IMR-90 (cell line): ENCODE measurements at regions not wholly inside any gene's neighbourhood (a gene's known extent, or its start where the extent isn't known, plus 50 kb on each side); places are given as distances from the start of the nearest gene placed in this dataset.

ENCODE experiments used
- ATAC-seq: fragments of 200-7000 bp; cut with Tn5 transposase; 2 replicates; pipeline ENCODE4 v1.9.1; 2020; ENCODE audit warnings: low read depth, mild to moderate bottlenecking, moderate library complexity
- BruUV-seq: library from RNA; stranded (reverse); fragments of 400-500 nt; replicated peaks from 2 replicates; lab custom pipeline; 2021; lab: Mats Ljungman, UMichigan
- CTCF ChIA-PET: fragments of 300-600 bp; formaldehyde crosslinking; extraction: SDS; loops from one replicate; lab custom pipeline; 2021; ENCODE audit warnings: antibody characterized with exemption; lab: Yijun Ruan, JAX
- POLR2A ChIA-PET: fragments of 300-600 bp; sonication (Branson Sonifier 250); formaldehyde crosslinking; loops from one replicate; lab custom pipeline; 2022; ENCODE audit warnings: antibody characterized with exemption; ENCODE audit not compliant: unreplicated experiment; lab: Charles Lee
- DNase-seq: peaks from one replicate; pipeline ENCODE4 v3.0.0; 2013
- H2AFZ ChIP-seq: replicated peaks from 2 replicates; pipeline ENCODE3; 2013; ENCODE audit warnings: low read length, mild to moderate bottlenecking; ENCODE audit not compliant: poor library complexity
- H2AK5ac ChIP-seq: 2 replicates; pipeline ENCODE4 v1.6.1; 2013; ENCODE audit warnings: low read depth, low read length, inconsistent platforms
- H2AK9ac ChIP-seq: replicated peaks from 2 replicates; pipeline ENCODE3; 2013; ENCODE audit warnings: mild to moderate bottlenecking, low read depth, low read length, moderate library complexity; ENCODE audit not compliant: poor library complexity
- H2BK120ac ChIP-seq: 2 replicates; pipeline ENCODE4 v1.6.1; 2013; ENCODE audit warnings: low read depth, low read length, inconsistent platforms
- H2BK15ac ChIP-seq: 3 replicates; pipeline ENCODE4 v1.6.1; 2013; ENCODE audit warnings: low read depth, low read length, inconsistent platforms
- H2BK20ac ChIP-seq: 2 replicates; pipeline ENCODE4 v1.6.1; 2013; ENCODE audit warnings: low read depth, mild to moderate bottlenecking, inconsistent platforms, low read length, moderate library complexity
- H2BK5ac ChIP-seq: 2 replicates; pipeline ENCODE4 v1.6.1; 2013; ENCODE audit warnings: mild to moderate bottlenecking, low read depth, low read length, inconsistent platforms; ENCODE audit not compliant: poor library complexity, severe bottlenecking
- H3K14ac ChIP-seq: replicated peaks from 2 replicates; pipeline ENCODE4 v1.6.1; 2013; ENCODE audit warnings: low read depth, low read length, inconsistent platforms
- H3K18ac ChIP-seq: 2 replicates; pipeline ENCODE4 v1.6.1; 2013; ENCODE audit warnings: low read depth, low read length, control low read depth
- H3K23ac ChIP-seq: 2 replicates; pipeline ENCODE4 v1.6.1; 2013; ENCODE audit warnings: low read depth, low read length, inconsistent platforms
- H3K27ac ChIP-seq: 2 replicates; pipeline ENCODE4 v1.5.1; 2013; ENCODE audit warnings: mild to moderate bottlenecking, control low read depth, low read length; ENCODE audit not compliant: insufficient read depth
- H3K27me3 ChIP-seq: 2 replicates; pipeline ENCODE4 v1.6.1; 2013; ENCODE audit warnings: low read length; ENCODE audit not compliant: control insufficient read depth, insufficient read depth
- H3K36me3 ChIP-seq: 2 replicates; pipeline ENCODE4 v1.6.1; 2013; ENCODE audit warnings: low read length, mixed read lengths; ENCODE audit not compliant: control insufficient read depth, insufficient read depth
- H3K4ac ChIP-seq: 2 replicates; pipeline ENCODE4 v1.6.1; 2013; ENCODE audit warnings: low read depth, low read length, inconsistent platforms
- H3K4me1 ChIP-seq: 2 replicates; pipeline ENCODE4 v1.6.1; 2013; ENCODE audit warnings: low read length, mixed read lengths; ENCODE audit not compliant: control insufficient read depth, insufficient read depth
- H3K4me2 ChIP-seq: 2 replicates; pipeline ENCODE4 v1.6.1; 2013; ENCODE audit warnings: low read depth, mild to moderate bottlenecking, control low read depth, low read length, moderate library complexity
- H3K4me3 ChIP-seq: 2 replicates; pipeline ENCODE4 v1.5.1; 2013; ENCODE audit warnings: low read depth, mild to moderate bottlenecking, control low read depth, low read length, moderate library complexity; ENCODE audit not compliant: insufficient read depth
- H3K56ac ChIP-seq: 2 replicates; pipeline ENCODE4 v1.6.1; 2013; ENCODE audit warnings: low read length, inconsistent platforms; ENCODE audit not compliant: insufficient read depth; ENCODE audit errors: extremely low read depth
- H3K79me1 ChIP-seq, 2 experiments: 2 replicates each; pipeline ENCODE4 v1.6.1; 2013; ENCODE audit warnings: low read length in 2 of 2, inconsistent platforms in 1 of 2, low read depth in 1 of 2
- H3K9ac ChIP-seq: 2 replicates; pipeline ENCODE4 v1.6.1; 2013; ENCODE audit warnings: low read depth, low read length, control low read depth
- H3K9me1 ChIP-seq: 2 replicates; pipeline ENCODE4 v1.6.1; 2013; ENCODE audit warnings: low read length, inconsistent platforms; ENCODE audit not compliant: insufficient read depth
- H3K9me3 ChIP-seq: 2 replicates; pipeline ENCODE4 v1.6.1; 2013; ENCODE audit warnings: low read length; ENCODE audit not compliant: control insufficient read depth, insufficient read depth
- H4K20me1 ChIP-seq: 2 replicates; pipeline ENCODE4 v1.6.1; 2013; ENCODE audit warnings: low read length, inconsistent platforms; ENCODE audit not compliant: insufficient read depth
- H4K5ac ChIP-seq: 2 replicates; pipeline ENCODE4 v1.6.1; 2013; ENCODE audit warnings: mild to moderate bottlenecking, low read depth, low read length, control low read depth
- H4K8ac ChIP-seq, 2 experiments: 2 replicates each; pipeline ENCODE4 v1.6.1; 2013; ENCODE audit warnings: low read depth in 2 of 2, low read length in 2 of 2, control low read depth in 1 of 2, inconsistent platforms in 1 of 2
- H4K91ac ChIP-seq: 2 replicates; pipeline ENCODE4 v1.6.1; 2013; ENCODE audit warnings: low read depth, low read length, inconsistent platforms; ENCODE audit not compliant: insufficient read depth
- CTCF ChIP-seq: conservative IDR thresholded peaks from 2 replicates; pipeline ENCODE4 v1.5.1; 2012; ENCODE audit warnings: mild to moderate bottlenecking, low read depth, low read length, improper control_type of control experiment
- POLR2A ChIP-seq: IDR thresholded peaks from 2 replicates; pipeline ENCODE4 v1.6.1; 2012; ENCODE audit warnings: mild to moderate bottlenecking, low read depth, low read length
- WGBS, 2 experiments: methylation state at CpG; one replicate each; pipeline versions ENCODE4 v1.1.5 to v1.1.7; 2013; ENCODE audit warnings: missing lambda C conversion rate in 2 of 2; ENCODE audit not compliant: insufficient read length in 1 of 2; ENCODE audit errors: extremely low coverage in 2 of 2; 5-methylcytosine and 5-hydroxymethylcytosine counted together
- dilution Hi-C: fragments of 300-500 bp; cut with HindIII; formaldehyde crosslinking; loops from one replicate; pipeline ENCODE4 v1.14.3; 2018; ENCODE audit warnings: low sequenced_read_pairs; ENCODE audit not compliant: unreplicated experiment
- in situ Hi-C: fragments of 300-500 bp; cut with MboI; formaldehyde crosslinking; loops from 3 replicates; pipeline ENCODE4 v1.14.3; 2019; ENCODE audit warnings: low sequenced_read_pairs, inconsistent platforms, mixed read lengths
- intact Hi-C: fragments of 100-400 bp; cut with micrococcal nuclease; formaldehyde crosslinking; loops from 2 replicates; pipeline ENCODE4 v1.10.0; 2022

DNA sequence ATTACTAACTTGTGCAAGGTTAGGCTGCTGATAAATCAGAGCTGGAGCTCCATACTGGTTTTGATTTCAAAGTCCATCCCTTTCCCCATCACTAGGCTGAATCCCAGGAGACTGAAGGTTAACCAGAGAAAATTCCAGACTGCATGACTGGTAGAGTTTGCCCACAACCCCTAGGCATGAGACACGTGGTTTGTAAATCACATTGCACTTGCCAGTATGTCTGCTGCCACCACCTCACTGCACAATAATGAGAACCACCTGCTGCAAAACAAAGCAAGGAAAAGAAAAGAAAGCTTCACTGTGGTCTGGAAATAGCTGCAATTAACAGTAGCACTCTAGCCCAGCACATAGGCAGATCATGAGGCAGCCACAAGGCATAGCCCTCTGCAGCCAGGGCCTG, 67.6 kb upstream of the NTM start:
- H2BK5ac ChIP-seq = no peak overlapping the region
- no peak overlapping the region for H3K18ac ChIP-seq
- no peak overlapping the region for H4K91ac ChIP-seq
- intact Hi-C loops (no loop called here), in situ Hi-C loops (no loop called here), dilution Hi-C loops (no loop called here)
- no peak overlapping the region for H2BK15ac ChIP-seq
- H3K27me3 ChIP-seq = peaks cover 5% of the 10 kb centered on the region
- no peaks in the 10 kb centered on the region for H3K4me1 ChIP-seq
- ATAC-seq = no peak
- no TSS peak for BruUV-seq
- H3K9ac ChIP-seq = no peak overlapping the region
- H2BK20ac ChIP-seq = no peak overlapping the region
- no peak overlapping the region for H2AK5ac ChIP-seq
- no peak overlapping the region for H3K4ac ChIP-seq
- CTCF ChIA-PET = no interaction called here
- TF ChIP-seq POLR2A = no peak
- TF ChIP-seq CTCF = no peak
- DNase-seq = no peak
- no peak overlapping the region for H3K27ac ChIP-seq
- no peak overlapping the region for H4K8ac ChIP-seq
- no peaks in the 10 kb centered on the region for H3K36me3 ChIP-seq
- H2BK120ac ChIP-seq = no peak overlapping the region
- H3K56ac ChIP-seq = no peak overlapping the region
- no peak overlapping the region for H2AK9ac ChIP-seq
- no peaks in the 10 kb centered on the region for H3K9me3 ChIP-seq
- no peak overlapping the region for H2AFZ ChIP-seq
- no peaks in the 10 kb centered on the region for H3K79me1 ChIP-seq
- H3K23ac ChIP-seq = no peak overlapping the region
- no CpG with 5 or more reads among the region's 1 CpG for WGBS, 2 experiments
- no peaks in the 10 kb centered on the region for H3K9me1 ChIP-seq
- H3K4me3 ChIP-seq = no peak overlapping the region
- POLR2A ChIA-PET = no interaction called here
- H3K14ac ChIP-seq = no peak overlapping the region
- no peaks in the 10 kb centered on the region for H4K20me1 ChIP-seq
- no peak overlapping the region for H3K4me2 ChIP-seq
- no peak overlapping the region for H4K5ac ChIP-seq
